ENCODE measurements at regions not wholly inside any gene's neighbourhood (a gene's known extent, or its start where the extent isn't known, plus 50 kb on each side); places are given as distances from the start of the nearest gene placed in this dataset.

- intact Hi-C loops (cut with DNase I): no loop called here
- no peak for DNase-seq
- no peak for TF ChIP-seq CTCF (IDR thresholded peaks at IDR 0.05)
- Histone ChIP-seq H3K9me3 (no peaks in the 10 kb centered on the region), H3K27ac (no peak overlapping the region), H3K9ac (ENCODE audit: low read depth in 2 of 2, low read length in 2 of 2) (no peak overlapping the region), H3K4me3 (no peak overlapping the region), H3K4me1 (no peaks in the 10 kb centered on the region), H3K36me3 (no peaks in the 10 kb centered on the region), H3K27me3 (no peaks in the 10 kb centered on the region)
Observed at GRCh38 chr12:60059180-60059579, 463.4 kb downstream of the SLC16A7 start.

- H3K4me3 ChIP-seq: no peak overlapping the region
- H3K27ac ChIP-seq: no peak overlapping the region
- no peaks in the 10 kb centered on the region for H3K27me3 ChIP-seq
- DNase-seq: no peak
- no peaks in the 10 kb centered on the region for H3K4me1 ChIP-seq
- H3K9ac ChIP-seq (ENCODE audit: low read depth in 2 of 2, low read length in 2 of 2): no peak overlapping the region
- H3K36me3 ChIP-seq: no peaks in the 10 kb centered on the region
- intact Hi-C loops (cut with DNase I): no loop called here
- no peaks in the 10 kb centered on the region for H3K9me3 ChIP-seq
- no peak for TF ChIP-seq CTCF (IDR thresholded peaks at IDR 0.05)
Observed at GRCh38 chr12:60066655-60067054, 470.8 kb downstream of the SLC16A7 start.

GRCh38 chr12:60070552-60070951 lies 474.7 kb downstream of the SLC16A7 start:
- TF ChIP-seq CTCF (IDR thresholded peaks at IDR 0.05): no peak
- H3K27me3 ChIP-seq: no peaks in the 10 kb centered on the region
- DNase-seq: no peak
- intact Hi-C loops (cut with DNase I): no loop called here
- no peak overlapping the region for H3K27ac ChIP-seq
- no peak overlapping the region for H3K4me3 ChIP-seq
- no peaks in the 10 kb centered on the region for H3K4me1 ChIP-seq
- no peaks in the 10 kb centered on the region for H3K36me3 ChIP-seq
- no peak overlapping the region for H3K9ac ChIP-seq (ENCODE audit: low read depth in 2 of 2, low read length in 2 of 2)
- no peaks in the 10 kb centered on the region for H3K9me3 ChIP-seq

- no peak overlapping the region for H3K27ac ChIP-seq
- no peaks in the 10 kb centered on the region for H3K36me3 ChIP-seq
- DNase-seq: no peak
- H3K9ac ChIP-seq (ENCODE audit: low read depth in 2 of 2, low read length in 2 of 2): no peak overlapping the region
- no peaks in the 10 kb centered on the region for H3K27me3 ChIP-seq
- no peaks in the 10 kb centered on the region for H3K9me3 ChIP-seq
- intact Hi-C loops (cut with DNase I): no loop called here
- no peaks in the 10 kb centered on the region for H3K4me1 ChIP-seq
- no peak for TF ChIP-seq CTCF (IDR thresholded peaks at IDR 0.05)
- H3K4me3 ChIP-seq: no peak overlapping the region
Observed at GRCh38 chr12:60071759-60072191, 475.9 kb downstream of the SLC16A7 start.

GRCh38 chr12:60072911-60073310 lies 477.1 kb downstream of the SLC16A7 start:
- Histone ChIP-seq H3K27ac (no peak overlapping the region), H3K36me3 (no peaks in the 10 kb centered on the region), H3K27me3 (no peaks in the 10 kb centered on the region), H3K4me3 (no peak overlapping the region), H3K9me3 (no peaks in the 10 kb centered on the region), H3K4me1 (no peaks in the 10 kb centered on the region), H3K9ac (ENCODE audit: low read depth in 2 of 2, low read length in 2 of 2) (no peak overlapping the region)
- intact Hi-C loops (cut with DNase I): no loop called here
- TF ChIP-seq CTCF (IDR thresholded peaks at IDR 0.05): no peak
- DNase-seq: no peak

GRCh38 chr12:60075091-60075490 lies 479.3 kb downstream of the SLC16A7 start:
- Histone ChIP-seq H3K4me3 (no peak overlapping the region), H3K27me3 (no peaks in the 10 kb centered on the region), H3K4me1 (no peaks in the 10 kb centered on the region), H3K9ac (ENCODE audit: low read depth in 2 of 2, low read length in 2 of 2) (no peak overlapping the region), H3K27ac (no peak overlapping the region), H3K9me3 (no peaks in the 10 kb centered on the region), H3K36me3 (no peaks in the 10 kb centered on the region)
- intact Hi-C loops (cut with DNase I): no loop called here
- no peak for DNase-seq
- no peak for TF ChIP-seq CTCF (IDR thresholded peaks at IDR 0.05)

All from colonic mucosa (tissue), 4 donors.